GM23248 (cell line): ENCODE measurements at regions not wholly inside any gene's neighbourhood (a gene's known extent, or its start where the extent isn't known, plus 50 kb on each side); places are given as distances from the start of the nearest gene placed in this dataset.
"Not testable (repeated sequence)": the region's sequence is repeated elsewhere in the genome, so short reads cannot be mapped to it uniquely, and the experiment has no call there.

Experiments used
- EZH2 ChIP-seq: fragments of 200-600 bp; sonication (generic); IDR thresholded peaks from 2 replicates; pipeline ENCODE4 v1.6.1; 2018; ENCODE audit warnings: antibody characterized with exemption, mild to moderate bottlenecking; ENCODE audit not compliant: insufficient read depth, poor library complexity, severe bottlenecking
- EZH2phosphoT487 ChIP-seq: fragments of 200-600 bp; sonication (generic); IDR thresholded peaks from 2 replicates; pipeline ENCODE4 v1.6.1; 2018; ENCODE audit warnings: antibody characterized with exemption, moderate library complexity, mild to moderate bottlenecking, low read depth; ENCODE audit not compliant: insufficient read depth

- not testable (repeated sequence) for TF ChIP-seq EZH2, EZH2phosphoT487
Measured at GRCh38 chr7:106579086-106579485, 81.9 kb downstream of the CCDC71L start.
